ENCODE measurements at regions not wholly inside any gene's neighbourhood (a gene's known extent, or its start where the extent isn't known, plus 50 kb on each side); places are given as distances from the start of the nearest gene placed in this dataset.

DNA sequence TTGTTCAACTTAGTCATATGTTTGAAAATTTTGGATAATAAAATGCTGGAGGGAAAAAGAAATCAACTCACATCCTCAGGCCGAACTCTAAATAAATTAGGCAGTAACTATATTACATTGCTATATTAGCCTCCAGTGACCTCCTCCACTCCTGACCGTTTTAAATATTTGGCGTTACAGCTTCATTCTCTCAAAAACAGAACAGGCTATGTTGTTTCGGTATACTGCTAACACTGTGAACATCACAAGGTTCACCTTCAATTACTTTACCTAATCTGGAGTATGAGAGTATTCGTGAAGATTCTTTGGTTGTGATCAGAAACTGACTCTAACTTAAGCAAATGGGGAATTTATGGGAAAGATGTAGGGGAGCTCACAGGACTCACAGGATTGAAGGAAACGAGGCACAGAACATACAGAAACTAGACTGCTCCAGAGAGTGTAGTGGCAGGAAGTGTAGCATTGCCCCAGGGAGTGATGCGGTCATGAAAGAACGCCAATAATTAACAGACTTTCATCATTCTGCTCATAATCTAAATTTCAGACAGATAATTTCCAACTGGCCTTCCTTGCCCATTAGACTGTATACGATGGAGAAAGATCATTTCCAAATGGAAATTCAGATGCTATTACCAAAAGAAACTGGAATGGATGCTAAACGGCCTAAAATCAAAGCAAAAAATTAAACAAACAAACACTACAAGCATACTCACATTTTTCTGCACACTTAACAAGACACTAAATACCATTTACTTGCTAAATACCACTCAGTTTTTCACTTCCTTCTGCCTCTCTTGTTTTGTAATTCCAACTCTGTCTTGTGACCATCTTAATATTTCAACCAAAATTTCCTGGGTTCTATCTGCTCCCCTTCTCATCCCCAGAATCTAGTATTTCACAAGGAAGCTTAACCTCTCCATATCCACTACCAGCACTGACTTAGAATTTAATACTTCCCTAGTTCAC, 110.1 kb upstream of the LPAR1 start:
- DNase-seq: peak; percentile 41 to 54

DNA sequence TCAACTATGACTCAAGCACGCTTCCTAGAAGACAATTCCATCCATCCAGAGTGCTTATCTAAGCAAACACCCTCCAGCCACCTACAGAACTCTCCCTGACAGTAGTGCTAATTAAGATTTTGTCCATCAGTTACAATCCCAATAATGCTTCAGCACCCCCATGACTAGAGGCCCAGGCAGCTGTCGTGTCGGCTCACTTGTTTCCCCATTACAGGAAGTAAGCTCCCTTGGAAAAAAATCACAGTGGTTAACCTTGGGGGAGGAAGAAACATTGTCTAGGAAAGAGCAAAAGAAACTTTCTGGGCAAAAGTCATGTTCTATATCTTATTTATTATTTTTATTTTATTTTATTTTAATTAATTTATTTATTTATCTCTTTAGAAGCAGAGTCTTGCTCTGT, 108.8 kb upstream of the LPAR1 start:
- DNase-seq: no peak

DNA sequence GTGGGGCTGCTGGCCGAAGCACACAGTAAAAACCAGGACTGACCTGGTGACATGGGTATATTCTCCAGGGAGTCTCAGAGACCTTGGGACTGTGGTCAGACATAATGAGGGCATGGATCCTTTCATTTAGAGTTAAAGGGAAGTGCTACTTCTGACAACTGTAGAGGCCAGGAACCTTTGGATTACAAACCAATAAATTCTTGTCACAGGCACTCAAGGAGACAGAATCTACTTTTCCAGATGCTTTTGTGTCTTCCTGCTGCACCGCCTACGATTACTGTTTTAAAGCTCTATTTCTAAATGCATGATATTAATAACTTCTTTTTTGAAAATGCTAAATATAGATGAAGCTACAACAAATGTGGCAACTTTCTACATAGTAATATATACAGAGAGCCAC, 106.5 kb upstream of the LPAR1 start:
- no peak for DNase-seq

- DNase-seq: no peak
Measured at GRCh38 chr9:111136180-111136579, 97.9 kb upstream of the LPAR1 start.

DNA sequence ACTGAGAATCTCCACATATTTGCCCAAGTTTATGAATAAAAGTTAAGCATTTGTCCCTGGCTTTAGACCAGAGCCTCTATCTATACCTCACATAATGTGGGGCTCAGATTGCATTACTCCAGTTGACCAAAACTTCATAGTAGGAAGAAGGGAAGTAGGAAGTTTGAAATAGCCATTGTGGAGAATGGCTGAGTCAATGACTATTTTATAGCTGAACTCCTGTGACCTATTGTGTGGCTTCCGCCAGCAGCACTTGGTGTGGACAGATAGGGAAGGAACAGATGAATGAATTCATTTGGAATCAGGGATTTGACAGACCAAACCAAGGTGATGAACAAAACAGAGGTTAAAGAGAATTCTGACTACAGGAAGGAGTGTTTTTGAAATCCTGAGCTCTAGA, 92.9 kb upstream of the LPAR1 start:
- DNase-seq: peak; percentile 50 to 52

- no peak for DNase-seq
Measured at GRCh38 chr9:111120526-111120925, 82.3 kb upstream of the LPAR1 start.

DNA sequence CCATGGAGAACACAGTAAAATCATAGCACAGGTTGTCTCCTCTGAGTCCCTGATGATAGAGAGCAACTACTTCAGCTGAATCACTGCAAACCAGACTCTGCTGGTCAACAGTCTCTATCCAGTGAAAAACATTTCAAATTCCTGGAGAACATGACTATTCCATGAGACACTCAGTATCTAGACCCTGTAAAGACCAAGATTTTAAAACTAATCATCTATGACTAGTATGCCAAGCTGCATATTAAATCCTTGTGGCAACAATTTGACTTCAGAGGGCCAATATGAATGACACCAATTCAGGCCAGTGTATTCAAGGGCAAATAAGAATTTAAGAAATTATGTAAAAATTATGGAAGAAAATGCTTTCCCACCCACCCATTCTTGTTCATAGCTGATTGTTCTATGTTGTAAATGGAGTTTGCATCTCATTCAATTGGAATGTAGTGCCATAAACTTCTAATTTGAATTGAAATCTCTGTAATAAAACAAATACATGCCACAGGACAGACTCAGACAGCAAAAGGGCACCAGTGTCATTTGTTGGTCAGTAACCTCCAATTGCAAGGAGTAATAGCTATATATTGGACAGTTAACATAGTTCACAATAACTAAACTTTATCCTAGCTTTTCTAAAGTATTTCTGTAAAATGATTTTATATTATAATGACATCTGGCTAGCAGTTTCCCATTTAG, 80.1 kb upstream of the LPAR1 start:
- no peak for DNase-seq

DNA sequence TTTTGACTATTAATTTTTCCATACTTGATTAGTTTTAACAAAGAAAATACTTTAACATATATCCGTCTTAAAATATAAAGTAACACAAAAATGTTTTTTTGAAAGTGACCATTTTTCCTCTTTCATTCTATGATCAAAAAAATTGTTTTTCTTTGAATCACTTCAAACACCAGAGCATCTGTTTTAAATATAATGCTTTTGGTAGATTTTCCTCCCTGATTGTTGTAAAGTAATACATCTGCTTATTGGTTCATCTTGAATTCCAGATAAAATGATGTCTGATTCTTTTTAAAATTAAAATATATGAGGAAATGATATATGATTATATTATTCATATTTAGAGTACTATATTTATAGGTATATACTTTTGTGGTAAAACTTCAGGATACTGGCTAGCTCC, 76.2 kb upstream of the LPAR1 start:
- no peak for DNase-seq

GRCh38 chr9:111113712-111114111, 75.4 kb upstream of the LPAR1 start:
- DNase-seq: no peak

- no peak for DNase-seq
Measured at GRCh38 chr9:111110805-111111204, 72.5 kb upstream of the LPAR1 start.

GRCh38 chr9:111108946-111109345, 70.7 kb upstream of the LPAR1 start:
- peak; percentile 40 to 42 for DNase-seq

DNA sequence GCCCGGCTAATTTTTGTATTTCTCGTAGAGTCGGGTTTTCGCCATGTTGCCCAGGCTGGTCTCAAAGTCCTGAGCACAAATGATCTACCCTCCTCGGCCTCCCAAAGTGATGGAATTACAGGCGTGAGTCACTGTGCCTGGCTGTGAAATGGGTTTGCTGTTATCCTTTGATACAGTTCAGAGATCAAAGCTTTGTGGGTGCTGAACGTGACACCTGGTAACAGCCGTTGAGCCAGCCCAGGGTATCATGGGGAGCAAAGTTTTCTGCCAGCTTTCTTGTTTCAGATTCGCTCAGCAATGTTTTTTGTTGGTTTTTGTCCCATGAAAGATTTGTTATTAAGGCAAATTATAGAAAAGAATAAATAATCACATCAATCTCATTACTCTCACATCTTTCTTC, 68.9 kb upstream of the LPAR1 start:
- DNase-seq: no peak

DNA sequence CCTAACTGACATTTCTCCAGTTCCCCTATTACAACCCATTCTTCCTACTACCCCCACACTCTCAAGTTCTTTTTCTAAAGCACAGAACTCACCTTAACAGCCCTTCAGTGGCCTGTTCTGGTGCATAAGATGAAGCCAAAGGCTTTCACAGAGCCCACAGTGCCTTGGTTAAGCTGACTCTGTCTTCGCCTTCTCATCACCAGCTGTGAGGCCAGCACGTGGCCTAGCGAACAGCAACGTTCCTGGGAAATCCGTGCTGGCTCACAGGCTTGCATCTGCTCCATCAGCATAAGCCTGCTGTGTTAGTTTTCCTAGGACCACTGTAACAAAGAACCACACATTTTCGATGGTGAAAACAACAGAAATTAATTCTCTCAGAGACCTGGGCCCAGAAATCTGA, 67.9 kb upstream of the LPAR1 start:
- no peak for DNase-seq

GRCh38 chr9:111102793-111103464, 64.7 kb upstream of the LPAR1 start:
- peak in 1 of 2 donors; percentile 12 for DNase-seq

- no peak for DNase-seq
Measured at GRCh38 chr9:111099199-111100008, 61.1 kb upstream of the LPAR1 start.

DNA sequence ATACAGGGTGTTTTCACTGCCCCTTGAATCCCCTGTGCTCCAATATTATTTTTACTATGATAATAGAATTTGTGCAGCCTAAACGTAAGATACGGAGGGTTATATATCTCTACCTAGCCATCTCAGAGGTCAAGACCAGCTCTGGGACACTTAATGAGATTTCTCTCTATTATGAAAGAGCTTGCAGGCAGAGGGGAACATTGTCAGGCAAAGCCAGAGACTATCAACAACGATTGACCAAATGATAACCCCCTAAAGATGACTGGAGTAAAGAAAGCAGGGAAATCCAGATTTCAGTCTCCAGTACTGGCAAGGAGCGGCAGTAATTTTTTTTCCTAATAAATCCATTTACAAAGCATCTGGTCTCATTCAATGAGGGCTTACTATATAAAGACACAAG, 59.8 kb upstream of the LPAR1 start:
- no peak for DNase-seq

- no peak for DNase-seq
Measured at GRCh38 chr9:111096051-111096450, 57.8 kb upstream of the LPAR1 start.

- no peak for DNase-seq
Measured at GRCh38 chr9:111095441-111095840, 57.2 kb upstream of the LPAR1 start.

GRCh38 chr9:111094958-111095357, 56.7 kb upstream of the LPAR1 start:
- DNase-seq: no peak

GRCh38 chr9:111094433-111094924, 56.2 kb upstream of the LPAR1 start:
- DNase-seq: peak; percentile 82 to 85

- peak in 1 of 2 donors; percentile 54 for DNase-seq
Measured at GRCh38 chr9:111092167-111092566, 53.9 kb upstream of the LPAR1 start.
